Colonic mucosa (tissue), 4 donors: ENCODE measurements at regions not wholly inside any gene's neighbourhood (a gene's known extent, or its start where the extent isn't known, plus 50 kb on each side); places are given as distances from the start of the nearest gene placed in this dataset.
"Not testable (repeated sequence)": the region's sequence is repeated elsewhere in the genome, so short reads cannot be mapped to it uniquely, and the experiment has no call there.

Source experiments
- DNase-seq: peaks from one replicate; pipeline ENCODE4 v3.0.0-alpha.2; 2020
- H3K27ac ChIP-seq: fragments of 200-600 bp; one replicate; pipeline ENCODE4 v1.8.0; 2021
- H3K27me3 ChIP-seq: fragments of 200-600 bp; one replicate; pipeline ENCODE4 v1.8.0; 2021
- H3K36me3 ChIP-seq: fragments of 200-600 bp; one replicate; pipeline ENCODE4 v1.8.0; 2021
- H3K4me1 ChIP-seq: fragments of 200-600 bp; one replicate; pipeline ENCODE4 v1.8.0; 2021; ENCODE audit warnings: mild to moderate bottlenecking
- H3K4me3 ChIP-seq: fragments of 200-600 bp; one replicate; pipeline ENCODE4 v1.8.0; 2021
- H3K9ac ChIP-seq, 2 donors: one replicate each; pipeline ENCODE4 v1.7.0; 2013; ENCODE audit warnings: control low read depth in 2 of 2, low read depth in 2 of 2, low read length in 2 of 2
- H3K9me3 ChIP-seq: fragments of 200-600 bp; one replicate; pipeline ENCODE4 v1.8.0; 2021
- CTCF ChIP-seq: fragments of 200-600 bp; IDR thresholded peaks from one replicate; pipeline ENCODE4 v1.8.0; 2022; ENCODE audit warnings: antibody characterized with exemption, mild to moderate bottlenecking
- intact Hi-C: fragments of 100-400 bp; cut with DNase I; formaldehyde crosslinking; loops from one replicate; pipeline ENCODE4 v1.14.1; 2022
- donor health status: healthy.
- donor health status: DM: no; HTN: no; CAD: no.
- donor health status: DM: no; HTN: no; CAD: no.

- no peak for TF ChIP-seq CTCF
- H3K9ac ChIP-seq: no peak overlapping the region
- no peaks in the 10 kb centered on the region for H3K27me3 ChIP-seq
- DNase-seq: no peak
- no peaks in the 10 kb centered on the region for H3K4me1 ChIP-seq
- no peaks in the 10 kb centered on the region for H3K36me3 ChIP-seq
- intact Hi-C loops: no loop called here
- no peak overlapping the region for H3K4me3 ChIP-seq
- H3K9me3 ChIP-seq: no peaks in the 10 kb centered on the region
- H3K27ac ChIP-seq: no peak overlapping the region
Measured at GRCh38 chr12:25362646-25363045, 111.9 kb upstream of the KRAS start.

GRCh38 chr12:25361511-25361910 is 110.8 kb upstream of the KRAS start:
- Histone ChIP-seq H3K27me3 (no peaks in the 10 kb centered on the region), H3K4me3 (no peak overlapping the region)
- no peak for DNase-seq

GRCh38 chr12:25357595-25357994 is 106.9 kb upstream of the KRAS start:
- H3K9ac ChIP-seq: no peak overlapping the region
- no peaks in the 10 kb centered on the region for H3K9me3 ChIP-seq
- intact Hi-C loops: no loop called here
- H3K4me3 ChIP-seq: no peak overlapping the region
- H3K27me3 ChIP-seq: no peaks in the 10 kb centered on the region
- no peak overlapping the region for H3K27ac ChIP-seq
- no peaks in the 10 kb centered on the region for H3K4me1 ChIP-seq
- no peaks in the 10 kb centered on the region for H3K36me3 ChIP-seq
- no peak for TF ChIP-seq CTCF
- DNase-seq: no peak

More at GRCh38 chr12:25361511-25361910, 110.8 kb upstream of the KRAS start:
- Histone ChIP-seq H3K9me3 (no peaks in the 10 kb centered on the region), H3K4me1 (no peaks in the 10 kb centered on the region), H3K36me3 (no peaks in the 10 kb centered on the region), H3K27ac (no peak overlapping the region), H3K9ac (no peak overlapping the region)
- intact Hi-C loops: no loop called here
- TF ChIP-seq CTCF: no peak

GRCh38 chr12:25352942-25353341 is 102.2 kb upstream of the KRAS start:
- DNase-seq, H3K9ac ChIP-seq, H3K27me3 ChIP-seq, H3K9me3 ChIP-seq, H3K27ac ChIP-seq, H3K36me3 ChIP-seq, intact Hi-C loops, H3K4me1 ChIP-seq, H3K4me3 ChIP-seq: not testable (repeated sequence)

- Histone ChIP-seq H3K9me3 (no peaks in the 10 kb centered on the region), H3K4me3 (no peak overlapping the region), H3K27ac (no peak overlapping the region), H3K9ac (no peak overlapping the region), H3K27me3 (no peaks in the 10 kb centered on the region), H3K36me3 (no peaks in the 10 kb centered on the region), H3K4me1 (no peaks in the 10 kb centered on the region)
- no peak for DNase-seq
- intact Hi-C loops: no loop called here
- TF ChIP-seq CTCF: no peak
Measured at GRCh38 chr12:25352083-25352918, 101.6 kb upstream of the KRAS start.

GRCh38 chr12:25348593-25348895 is 97.8 kb upstream of the KRAS start:
- no peaks in the 10 kb centered on the region for H3K9me3 ChIP-seq
- intact Hi-C loops: no loop called here
- no peaks in the 10 kb centered on the region for H3K4me1 ChIP-seq
- no peak for DNase-seq
- H3K36me3 ChIP-seq: no peaks in the 10 kb centered on the region
- H3K9ac ChIP-seq: no peak overlapping the region
- TF ChIP-seq CTCF: no peak
- H3K27me3 ChIP-seq: no peaks in the 10 kb centered on the region
- no peak overlapping the region for H3K27ac ChIP-seq
- H3K4me3 ChIP-seq: no peak overlapping the region
